Naive thymus-derived CD4-positive, alpha-beta T cell (primary cell): ENCODE measurements at regions not wholly inside any gene's neighbourhood (a gene's known extent, or its start where the extent isn't known, plus 50 kb on each side); places are given as distances from the start of the nearest gene placed in this dataset.
"Not testable (repeated sequence)": the region's sequence is repeated elsewhere in the genome, so short reads cannot be mapped to it uniquely, and the experiment has no call there.

Experiments used
- ATAC-seq: fragments of 150-1000 bp; cut with Tn5 transposase; 2 replicates; pipeline ENCODE4 v1.10.0; 2021; ENCODE audit warnings: mild to moderate bottlenecking, moderate library complexity
- CTCF ChIA-PET: fragments of 350-600 bp; sonication (Branson Sonifier 250); formaldehyde crosslinking; loops from one replicate; lab custom pipeline; 2021; ENCODE audit warnings: antibody characterized with exemption; lab: Charles Lee
- POLR2A ChIA-PET: fragments of 350-600 bp; sonication (Branson Sonifier 250); formaldehyde crosslinking; loops from one replicate; lab custom pipeline; 2021; ENCODE audit warnings: antibody characterized with exemption, inconsistent platforms; lab: Charles Lee
- DNase-seq, 9 donors: peaks; one replicate each; pipeline versions ENCODE4 v3.0.0 to v3.0.0-alpha.2; 2020 to 2022; ENCODE audit warnings: mixed read lengths in 1 of 9
- H3K27ac ChIP-seq: one replicate; pipeline ENCODE4 v1.7.0; 2013; ENCODE audit warnings: mild to moderate bottlenecking, low read depth, low read length, moderate library complexity
- H3K27me3 ChIP-seq, 2 donors: one replicate each; pipeline ENCODE4 v1.7.0; 2013; ENCODE audit warnings: low read length in 2 of 2, mild to moderate bottlenecking in 2 of 2, moderate library complexity in 2 of 2; ENCODE audit not compliant: control insufficient read depth in 2 of 2, insufficient read depth in 2 of 2
- H3K36me3 ChIP-seq, 3 experiments: 1 replicate in 2 of 3; 2 replicates in 1 of 3; pipeline ENCODE4 v1.7.0; 2013; ENCODE audit warnings: low read length in 3 of 3, mild to moderate bottlenecking in 3 of 3, moderate library complexity in 1 of 3; ENCODE audit not compliant: insufficient read depth in 3 of 3, control insufficient read depth in 2 of 3
- H3K4me1 ChIP-seq, 2 donors: one replicate each; pipeline ENCODE4 v1.7.0; 2013; ENCODE audit warnings: low read length in 2 of 2, mild to moderate bottlenecking in 2 of 2, moderate library complexity in 1 of 2; ENCODE audit not compliant: control insufficient read depth in 2 of 2, insufficient read depth in 2 of 2
- H3K4me3 ChIP-seq: 2 replicates; pipeline ENCODE4 v1.7.0; 2013; ENCODE audit warnings: mild to moderate bottlenecking, low read length
- H3K9me3 ChIP-seq, 3 experiments: 1 replicate in 2 of 3; 2 replicates in 1 of 3; pipeline ENCODE4 v1.7.0; 2013; ENCODE audit warnings: low read length in 3 of 3; ENCODE audit not compliant: control insufficient read depth in 2 of 3
- H3K27ac Mint-ChIP-seq, 9 donors: one replicate each; pipeline ENCODE4 v1.8.0; 2020 to 2022; ENCODE audit warnings: mixed read lengths in 9 of 9, mild to moderate bottlenecking in 8 of 9, moderate library complexity in 5 of 9, inconsistent platforms in 2 of 9
- H3K27me3 Mint-ChIP-seq, 5 donors: one replicate each; pipeline ENCODE4 v1.8.0; 2021 to 2022; ENCODE audit warnings: mixed read lengths in 5 of 5, mild to moderate bottlenecking in 1 of 5
- H3K36me3 Mint-ChIP-seq, 5 donors: one replicate each; pipeline ENCODE4 v1.8.0; 2020 to 2022; ENCODE audit warnings: mixed read lengths in 5 of 5, mild to moderate bottlenecking in 3 of 5, inconsistent platforms in 1 of 5
- H3K4me1 Mint-ChIP-seq, 7 donors: one replicate each; pipeline ENCODE4 v1.8.0; 2020 to 2022; ENCODE audit warnings: mixed read lengths in 7 of 7, mild to moderate bottlenecking in 3 of 7, inconsistent platforms in 1 of 7
- H3K4me3 Mint-ChIP-seq, 10 donors: one replicate each; pipeline ENCODE4 v1.8.0; 2020 to 2022; ENCODE audit warnings: mild to moderate bottlenecking in 10 of 10, mixed read lengths in 10 of 10, moderate library complexity in 6 of 10, inconsistent platforms in 2 of 10
- H3K9me3 Mint-ChIP-seq, 11 donors: one replicate each; pipeline ENCODE4 v1.8.0; 2020 to 2022; ENCODE audit warnings: mixed read lengths in 11 of 11, mild to moderate bottlenecking in 4 of 11, inconsistent platforms in 1 of 11, moderate library complexity in 1 of 11
- intact Hi-C, 2 donors: fragments of 100-400 bp; cut with micrococcal nuclease; formaldehyde crosslinking; loops; one replicate each; pipeline ENCODE4 v1.15.1; 2023

GRCh38 chr5:104840284-104840683, 1277.7 kb upstream of the NUDT12 start:
- H3K9me3 ChIP-seq, result no peaks in the 10 kb centered on the region
- DNase-seq (no peak), ATAC-seq (no peak)
- H3K4me3 ChIP-seq, result no peak overlapping the region
- H3K27ac ChIP-seq, result no peak overlapping the region
- no peak overlapping the region for H3K4me3 Mint-ChIP-seq
- POLR2A ChIA-PET, result no interaction called here
- H3K27me3 Mint-ChIP-seq, result no peaks in the 10 kb centered on the region
- H3K27me3 ChIP-seq, result no peaks in the 10 kb centered on the region
- intact Hi-C loops, result no loop called here
- no peaks in the 10 kb centered on the region for H3K4me1 Mint-ChIP-seq
- no peaks in the 10 kb centered on the region for H3K4me1 ChIP-seq
- H3K27ac Mint-ChIP-seq, result no peak overlapping the region
- H3K36me3 ChIP-seq, result no peaks in the 10 kb centered on the region
- peaks cover 0 to 12% (median 3%) of the 10 kb centered on the region in 11 donors for H3K9me3 Mint-ChIP-seq
- CTCF ChIA-PET, result no interaction called here
- no peaks in the 10 kb centered on the region for H3K36me3 Mint-ChIP-seq

- POLR2A ChIA-PET, ATAC-seq, H3K36me3 Mint-ChIP-seq, H3K27me3 Mint-ChIP-seq, CTCF ChIA-PET, H3K27me3 ChIP-seq, H3K4me1 Mint-ChIP-seq, H3K27ac ChIP-seq, intact Hi-C loops, H3K4me3 Mint-ChIP-seq, H3K4me1 ChIP-seq, H3K27ac Mint-ChIP-seq, H3K9me3 ChIP-seq, DNase-seq, H3K36me3 ChIP-seq, H3K4me3 ChIP-seq: not testable (repeated sequence)
- peaks cover 0 to 34% (median 13%) of the 10 kb centered on the region in 11 donors for H3K9me3 Mint-ChIP-seq
Measured at GRCh38 chr5:104831515-104831914, 1268.9 kb upstream of the NUDT12 start.

- H3K9me3 ChIP-seq, result no peaks in the 10 kb centered on the region
- no peak overlapping the region for H3K4me3 ChIP-seq
- Mint-ChIP-seq H3K27ac (no peak overlapping the region), H3K36me3 (no peaks in the 10 kb centered on the region), H3K4me1 (no peaks in the 10 kb centered on the region), H3K9me3 (peaks cover 0 to 14% (median 3%) of the 10 kb centered on the region in 11 donors), H3K4me3 (no peak overlapping the region), H3K27me3 (no peaks in the 10 kb centered on the region)
- H3K27ac ChIP-seq, result no peak overlapping the region
- H3K27me3 ChIP-seq, result no peaks in the 10 kb centered on the region
- CTCF ChIA-PET, result no interaction called here
- POLR2A ChIA-PET, result no interaction called here
- DNase-seq (no peak), ATAC-seq (no peak)
- H3K36me3 ChIP-seq, result no peaks in the 10 kb centered on the region
- intact Hi-C loops, result no loop called here
- no peaks in the 10 kb centered on the region for H3K4me1 ChIP-seq
Measured at GRCh38 chr5:104821606-104822005, 1259.0 kb upstream of the NUDT12 start.

- Mint-ChIP-seq H3K36me3 (no peaks in the 10 kb centered on the region), H3K4me3 (no peak overlapping the region), H3K4me1 (no peaks in the 10 kb centered on the region), H3K27ac (no peak overlapping the region), H3K27me3 (no peaks in the 10 kb centered on the region), H3K9me3 (peaks cover 0 to 15% (median 3%) of the 10 kb centered on the region in 11 donors)
- H3K36me3 ChIP-seq, result no peaks in the 10 kb centered on the region
- intact Hi-C loops, result no loop called here
- ATAC-seq, result no peak
- POLR2A ChIA-PET, result no interaction called here
- no peak for DNase-seq
- no peak overlapping the region for H3K27ac ChIP-seq
- CTCF ChIA-PET, result no interaction called here
- no peaks in the 10 kb centered on the region for H3K4me1 ChIP-seq
- no peaks in the 10 kb centered on the region for H3K9me3 ChIP-seq
- H3K27me3 ChIP-seq, result no peaks in the 10 kb centered on the region
- H3K4me3 ChIP-seq, result no peak overlapping the region
Measured at GRCh38 chr5:104817127-104817526, 1254.5 kb upstream of the NUDT12 start.

GRCh38 chr5:104815212-104815611, 1252.6 kb upstream of the NUDT12 start:
- no peak for ATAC-seq
- H3K27ac Mint-ChIP-seq, result no peak overlapping the region
- H3K4me1 ChIP-seq, result no peaks in the 10 kb centered on the region
- H3K27ac ChIP-seq, result no peak overlapping the region
- H3K4me1 Mint-ChIP-seq, result no peaks in the 10 kb centered on the region
- no peaks in the 10 kb centered on the region for H3K27me3 ChIP-seq
- H3K9me3 Mint-ChIP-seq, result peaks cover 0 to 21% (median 5%) of the 10 kb centered on the region in 11 donors
- no peaks in the 10 kb centered on the region for H3K27me3 Mint-ChIP-seq
- no peaks in the 10 kb centered on the region for H3K9me3 ChIP-seq
- ChIA-PET CTCF (no interaction called here), POLR2A (no interaction called here)
- H3K4me3 ChIP-seq, result no peak overlapping the region
- H3K36me3 Mint-ChIP-seq, result no peaks in the 10 kb centered on the region
- no peaks in the 10 kb centered on the region for H3K36me3 ChIP-seq
- H3K4me3 Mint-ChIP-seq, result no peak overlapping the region
- intact Hi-C loops, result no loop called here
- no peak for DNase-seq

GRCh38 chr5:104800440-104801048, 1238.0 kb upstream of the NUDT12 start:
- Mint-ChIP-seq H3K27ac (no peak overlapping the region), H3K4me1 (no peaks in the 10 kb centered on the region), H3K27me3 (no peaks in the 10 kb centered on the region), H3K4me3 (no peak overlapping the region), H3K36me3 (no peaks in the 10 kb centered on the region), H3K9me3 (peaks cover 0 to 25% (median 5%) of the 10 kb centered on the region in 11 donors)
- ChIA-PET POLR2A (no interaction called here), CTCF (no interaction called here)
- ATAC-seq (no peak), DNase-seq (no peak)
- Histone ChIP-seq H3K27me3 (no peaks in the 10 kb centered on the region), H3K9me3 (no peaks in the 10 kb centered on the region), H3K36me3 (no peaks in the 10 kb centered on the region), H3K4me3 (no peak overlapping the region), H3K27ac (no peak overlapping the region), H3K4me1 (no peaks in the 10 kb centered on the region)
- intact Hi-C loops, result no loop called here

GRCh38 chr5:104793755-104794080, 1231.1 kb upstream of the NUDT12 start:
- Histone ChIP-seq H3K36me3 (no peaks in the 10 kb centered on the region), H3K9me3 (no peaks in the 10 kb centered on the region), H3K27me3 (no peaks in the 10 kb centered on the region), H3K4me3 (no peak overlapping the region), H3K4me1 (no peaks in the 10 kb centered on the region), H3K27ac (no peak overlapping the region)
- DNase-seq, result no peak
- Mint-ChIP-seq H3K27ac (no peak overlapping the region), H3K4me3 (no peak overlapping the region), H3K9me3 (peaks cover 0 to 24% (median 3%) of the 10 kb centered on the region in 11 donors), H3K4me1 (no peaks in the 10 kb centered on the region), H3K36me3 (peaks cover 0 to 4% (median 0%) of the 10 kb centered on the region in 5 donors), H3K27me3 (no peaks in the 10 kb centered on the region)
- no peak for ATAC-seq
- CTCF ChIA-PET, result no interaction called here
- POLR2A ChIA-PET, result no interaction called here
- intact Hi-C loops, result no loop called here
